Right cardiac atrium (tissue), 5 donors: ENCODE measurements at regions not wholly inside any gene's neighbourhood (a gene's known extent, or its start where the extent isn't known, plus 50 kb on each side); places are given as distances from the start of the nearest gene placed in this dataset.
A peak's percentile ranks its signal among the peaks of the same experiment; 100 is the strongest.

Experiments used
- ATAC-seq, 2 donors: fragments of 200-7000 bp; cut with Tn5 transposase; one replicate each; pipeline versions ENCODE4 v1.8.0 to v1.9.1; 2020; ENCODE audit warnings: moderate library complexity in 2 of 2, mild to moderate bottlenecking in 1 of 2
- DNase-seq, 3 donors: peaks; one replicate each; pipeline ENCODE4 v3.0.0-alpha.2; 2020
- H3K27ac ChIP-seq: one replicate; pipeline ENCODE4 v1.5.1; 2013; ENCODE audit warnings: mild to moderate bottlenecking, low read length, control low read depth, moderate library complexity
- H3K27me3 ChIP-seq: one replicate; pipeline ENCODE4 v1.6.1; 2013; ENCODE audit not compliant: control insufficient read depth, insufficient read depth
- H3K4me1 ChIP-seq: one replicate; pipeline ENCODE4 v1.6.1; 2013; ENCODE audit warnings: low read length; ENCODE audit not compliant: control insufficient read depth, insufficient read depth
- H3K4me3 ChIP-seq: one replicate; pipeline ENCODE4 v1.5.1; 2013; ENCODE audit warnings: low read length, control low read depth
- H3K9me3 ChIP-seq: one replicate; pipeline ENCODE4 v1.6.1; 2013; ENCODE audit warnings: low read length; ENCODE audit not compliant: control insufficient read depth
- WGBS: extraction: QIAGEN DNeasy Blood & Tissue Kit; methylation state at CpG from one replicate; pipeline ENCODE4 v1.1.7; 2013; 5-methylcytosine and 5-hydroxymethylcytosine counted together
- intact Hi-C, 4 donors: fragments of 100-400 bp; cut with DNase I; formaldehyde crosslinking; loops; one replicate each; pipeline versions ENCODE4 v1.11.0 to v1.14.0; 2022 to 2023
- donor health status: healthy with polysubstance abuse.
- donor health status: DM: no; HTN: yes; CAD: no.
- donor health status: DM: no; HTN: no; CAD: no.
- donor health status: DM: no; HTN: yes; CAD: no; lungs with severe emphysema.
- donor health status: DM: yes; HTN: yes; CAD: no.

DNA sequence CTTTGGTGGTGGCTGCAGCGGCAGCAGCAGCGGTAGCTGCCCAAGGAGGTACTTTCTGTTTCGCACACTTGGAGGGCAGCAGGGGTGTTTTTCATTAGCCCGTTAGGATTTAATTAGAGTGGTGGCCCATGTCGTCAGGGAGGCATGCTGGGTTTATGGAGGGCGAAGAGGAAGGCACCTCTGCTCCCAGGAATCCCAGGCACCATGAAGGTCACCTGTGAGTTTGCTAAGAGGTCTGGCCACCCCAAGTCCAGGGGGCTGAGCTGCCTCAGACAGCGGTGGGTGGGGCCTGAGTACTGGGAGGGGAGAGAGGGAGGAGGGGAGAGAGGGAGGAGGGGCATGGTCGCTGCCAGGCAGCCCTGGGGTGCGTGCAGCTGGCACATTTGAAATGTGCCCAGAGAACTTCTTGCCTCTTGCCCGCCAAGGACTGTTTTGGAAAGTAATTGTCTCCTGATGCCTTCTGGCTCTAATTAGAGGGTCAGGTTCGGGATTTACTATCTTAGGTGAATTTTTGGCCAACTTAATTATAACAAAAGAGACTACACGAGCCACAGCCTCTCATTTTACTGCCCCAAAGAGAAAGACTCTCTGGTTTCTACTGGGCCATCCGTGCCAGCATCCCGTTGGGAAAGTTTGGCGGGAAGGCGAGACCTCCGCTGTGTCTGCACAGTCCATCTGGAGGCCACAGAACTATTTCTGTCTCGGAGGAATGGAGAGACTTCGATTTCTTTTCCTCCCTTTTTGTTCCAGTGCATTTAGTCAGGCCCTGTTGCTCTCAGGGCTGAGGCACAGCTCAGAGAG, 62.0 kb downstream of the GLI2 start:
- no peak for DNase-seq
- no peak overlapping the region for H3K27ac ChIP-seq
- H3K4me1 ChIP-seq, result no peaks in the 10 kb centered on the region
- H3K9me3 ChIP-seq, result no peaks in the 10 kb centered on the region
- ATAC-seq, result no peak
- WGBS, result 59% methylated on average over 19 of the region's 19 CpGs
- no peaks in the 10 kb centered on the region for H3K27me3 ChIP-seq
- intact Hi-C loops, result no loop called here
- no peak overlapping the region for H3K4me3 ChIP-seq

DNA sequence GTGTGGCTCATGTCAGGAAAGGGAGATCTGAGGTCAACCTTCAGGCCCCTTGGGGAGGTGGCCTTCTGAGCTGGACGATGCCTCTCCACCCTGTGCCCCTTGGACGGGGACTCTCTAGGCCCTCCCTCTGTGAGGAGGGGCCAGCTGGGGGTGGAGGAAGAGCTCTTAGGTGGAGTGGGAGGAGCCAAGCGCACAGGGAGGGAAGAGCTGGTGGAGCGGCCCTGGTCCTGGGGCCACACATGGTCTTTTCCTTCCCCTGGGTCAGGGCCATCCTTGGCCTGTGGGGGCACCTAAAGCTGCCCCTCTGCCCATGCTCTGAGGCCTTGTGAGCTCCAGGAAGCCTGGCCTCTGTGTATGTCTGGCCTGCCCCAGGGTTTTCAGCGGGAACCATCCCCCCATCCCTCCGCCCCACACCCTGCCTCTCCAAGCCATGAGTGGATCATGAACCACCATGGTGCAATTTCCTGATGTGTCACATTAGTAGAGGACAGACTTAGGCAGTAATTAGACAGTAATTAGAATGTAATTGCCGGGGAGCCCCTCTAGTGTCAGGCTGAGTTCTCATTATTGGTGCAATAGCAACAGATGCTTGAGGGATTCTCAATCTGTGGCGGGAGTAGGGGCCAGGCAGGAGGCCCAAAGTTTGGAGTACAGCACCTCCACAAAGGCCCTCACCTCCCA, 63.0 kb downstream of the GLI2 start:
- no peaks in the 10 kb centered on the region for H3K4me1 ChIP-seq
- no peak for ATAC-seq

DNA sequence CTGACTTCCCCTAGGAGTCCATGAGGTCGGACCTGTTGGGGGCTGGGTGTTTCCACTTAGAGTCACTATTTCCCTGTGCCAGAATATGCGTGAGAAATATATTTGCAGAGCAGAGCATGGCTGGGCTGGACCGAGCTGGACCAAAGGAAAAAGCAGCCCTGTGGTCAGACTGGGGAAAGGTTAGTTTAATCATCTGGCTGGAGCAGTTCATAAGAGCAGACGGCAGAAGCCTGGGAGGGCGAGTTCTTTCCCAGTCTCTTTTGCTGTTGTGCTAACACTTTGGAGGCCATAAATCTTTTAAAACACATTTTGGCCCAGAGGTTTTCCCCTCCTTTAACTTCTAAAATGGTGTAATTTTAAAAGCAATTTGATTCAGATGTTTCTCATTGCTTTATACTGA, 66.5 kb downstream of the GLI2 start:
- ATAC-seq (peak in 1 of 2 donors; percentile 37), DNase-seq (no peak)
- 58% methylated on average over 5 of the region's 5 CpGs for WGBS
- Histone ChIP-seq H3K9me3 (no peaks in the 10 kb centered on the region), H3K4me3 (no peak overlapping the region), H3K27ac (no peak overlapping the region), H3K27me3 (no peaks in the 10 kb centered on the region), H3K4me1 (no peaks in the 10 kb centered on the region)
- intact Hi-C loops, result no loop called here

More for the DNA sequence above, 63.0 kb downstream of the GLI2 start:
- no peak overlapping the region for H3K27ac ChIP-seq
- DNase-seq, result no peak
- H3K4me3 ChIP-seq, result no peak overlapping the region
- intact Hi-C loops, result no loop called here
- 77% methylated on average over 8 of the region's 8 CpGs for WGBS
- H3K27me3 ChIP-seq, result no peaks in the 10 kb centered on the region
- no peaks in the 10 kb centered on the region for H3K9me3 ChIP-seq

DNA sequence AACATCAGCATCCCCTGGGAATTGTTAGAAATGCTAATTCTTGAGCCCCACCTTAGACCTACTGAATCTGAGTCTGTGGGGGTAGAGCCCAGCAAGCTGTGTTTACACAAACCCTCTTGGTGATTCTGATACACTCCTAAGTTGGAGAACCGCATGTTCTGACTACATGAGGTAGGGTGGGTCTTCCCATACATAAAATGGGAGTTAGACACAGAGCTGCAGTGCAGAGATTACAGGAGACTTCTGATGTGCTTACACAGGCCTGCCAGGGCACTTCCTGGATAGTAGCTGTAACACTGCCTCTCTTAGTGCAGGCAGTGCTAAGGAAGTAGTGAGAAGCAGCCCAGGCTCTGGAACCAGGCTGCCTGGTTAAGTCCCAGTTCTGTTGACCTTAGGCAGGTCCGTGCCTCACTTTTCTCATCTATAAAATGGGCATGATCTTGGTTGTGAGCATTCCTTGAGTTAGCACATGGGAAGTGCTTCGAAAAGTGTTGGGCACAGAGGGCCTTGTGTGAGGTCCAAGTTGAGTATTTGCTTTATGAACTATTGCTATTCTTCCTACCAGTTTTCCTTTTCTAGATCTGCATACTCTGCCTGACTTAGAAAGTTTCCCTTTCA, 67.3 kb downstream of the GLI2 start:
- no peak overlapping the region for H3K4me3 ChIP-seq
- no peak overlapping the region for H3K27ac ChIP-seq
- 83% methylated on average over 3 of the region's 3 CpGs for WGBS
- DNase-seq, result no peak
- no peak for ATAC-seq
- no peaks in the 10 kb centered on the region for H3K4me1 ChIP-seq
- H3K27me3 ChIP-seq, result no peaks in the 10 kb centered on the region
- intact Hi-C loops, result no loop called here
- no peaks in the 10 kb centered on the region for H3K9me3 ChIP-seq

DNA sequence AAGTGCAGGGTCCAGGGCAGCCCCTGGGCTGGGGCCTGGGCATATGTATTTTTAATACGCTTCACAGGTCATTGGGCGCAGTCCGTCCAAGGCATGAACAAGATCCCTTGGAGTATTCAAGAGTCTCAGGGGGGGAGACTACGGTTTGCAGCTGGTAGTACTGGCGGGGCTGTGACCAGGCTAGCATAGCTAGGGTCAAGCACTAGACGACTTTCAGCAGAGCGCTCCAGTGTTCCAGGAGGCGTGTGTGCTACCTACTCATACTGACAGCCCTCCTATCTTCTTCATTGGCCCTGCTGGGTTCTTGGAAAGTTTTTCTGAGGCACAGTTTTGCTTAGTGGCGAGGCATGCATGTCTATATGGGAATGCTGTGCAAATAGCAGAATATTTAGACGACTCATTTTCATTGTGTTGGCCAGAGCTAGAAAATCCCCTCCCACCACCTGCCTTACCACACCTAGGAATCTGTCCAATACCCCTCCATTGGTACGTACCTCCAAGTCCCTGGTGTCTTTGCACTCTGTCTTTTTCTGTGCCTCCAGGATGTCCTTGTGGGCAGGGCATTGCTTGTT, 68.2 kb downstream of the GLI2 start:
- Histone ChIP-seq H3K9me3 (no peaks in the 10 kb centered on the region), H3K27me3 (no peaks in the 10 kb centered on the region), H3K4me1 (no peaks in the 10 kb centered on the region), H3K4me3 (no peak overlapping the region), H3K27ac (no peak overlapping the region)
- ATAC-seq (no peak), DNase-seq (peak in 2 of 3 donors; percentile 28 to 43)
- intact Hi-C loops, result no loop called here
- WGBS, result 76% methylated on average over 11 of the region's 11 CpGs

DNA sequence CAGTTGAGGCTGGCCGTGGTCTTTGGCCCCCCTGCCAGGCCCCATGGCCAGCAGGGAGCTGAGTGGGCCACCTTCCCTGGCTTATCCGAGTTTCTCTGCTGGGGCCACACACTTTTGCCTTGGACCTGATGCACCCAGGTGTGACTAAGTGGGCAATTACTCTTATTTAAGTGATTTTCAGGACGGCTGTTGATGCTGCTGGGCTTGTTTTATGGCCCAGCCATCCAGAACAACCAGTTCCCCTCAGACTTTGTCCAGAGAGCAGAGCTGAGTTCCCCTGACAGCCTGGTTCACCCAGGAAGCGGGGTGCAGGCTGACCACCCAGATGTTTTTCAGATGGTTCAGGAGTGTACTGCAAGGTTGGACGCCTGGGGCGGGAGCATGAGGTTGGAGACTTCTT, 68.8 kb downstream of the GLI2 start:
- intact Hi-C loops, result no loop called here
- ATAC-seq, result no peak
- H3K27ac ChIP-seq, result no peak overlapping the region
- H3K27me3 ChIP-seq, result no peaks in the 10 kb centered on the region
- 72% methylated on average over 6 of the region's 6 CpGs for WGBS
- H3K4me1 ChIP-seq, result no peaks in the 10 kb centered on the region
- H3K9me3 ChIP-seq, result no peaks in the 10 kb centered on the region
- peak in 1 of 3 donors; percentile 12 for DNase-seq
- no peak overlapping the region for H3K4me3 ChIP-seq

DNA sequence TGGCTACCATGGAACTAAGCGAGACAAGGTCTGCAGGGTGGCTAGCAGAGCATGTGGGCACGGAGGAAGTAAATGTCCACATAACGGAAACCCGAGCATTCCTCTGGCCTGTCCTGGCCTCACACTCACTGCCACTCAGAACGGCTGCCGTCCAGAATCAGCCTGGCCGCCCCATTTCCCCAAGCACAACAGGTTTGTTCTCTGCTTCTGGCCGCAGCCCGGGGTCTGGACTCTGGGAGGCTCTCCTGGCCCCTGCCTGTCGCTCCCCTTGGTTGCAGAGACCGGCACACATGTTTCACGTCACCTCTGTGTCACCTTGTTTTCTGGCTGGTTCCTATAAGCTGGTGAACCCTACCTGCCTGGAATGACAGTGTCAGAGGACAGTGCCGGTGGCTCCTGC, 69.3 kb downstream of the GLI2 start:
- Histone ChIP-seq H3K4me1 (no peaks in the 10 kb centered on the region), H3K9me3 (no peaks in the 10 kb centered on the region), H3K4me3 (no peak overlapping the region), H3K27ac (no peak overlapping the region), H3K27me3 (no peaks in the 10 kb centered on the region)
- intact Hi-C loops, result no loop called here
- no peak for ATAC-seq
- peak in 2 of 3 donors; percentile 32 to 54 for DNase-seq
- 90% methylated on average over 13 of the region's 13 CpGs for whole genome bisulfite sequencing

DNA sequence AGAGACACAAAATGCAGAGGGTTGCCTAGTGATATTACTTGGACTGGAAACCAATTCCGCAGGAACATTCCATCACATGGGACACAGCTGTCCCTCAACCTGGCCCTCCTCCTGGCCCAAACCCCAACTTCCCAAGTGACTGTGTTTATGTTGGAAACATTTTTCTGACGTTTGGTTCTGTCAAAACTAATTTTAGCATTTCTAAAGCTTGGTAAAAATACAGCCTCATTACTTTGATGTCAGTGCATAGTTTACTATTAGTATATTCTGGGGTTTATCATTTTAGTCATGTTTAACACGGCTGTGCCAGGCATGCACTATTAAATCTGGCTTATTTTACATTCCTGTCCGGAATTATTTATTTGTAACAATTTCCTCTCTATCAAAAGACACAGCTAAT, 69.9 kb downstream of the GLI2 start:
- 47% methylated on average over 4 of the region's 4 CpGs for WGBS
- Histone ChIP-seq H3K9me3 (no peaks in the 10 kb centered on the region), H3K27me3 (no peaks in the 10 kb centered on the region), H3K27ac (no peak overlapping the region), H3K4me1 (no peaks in the 10 kb centered on the region), H3K4me3 (no peak overlapping the region)
- intact Hi-C loops, result no loop called here
- ATAC-seq, result no peak
- DNase-seq, result peak in 2 of 3 donors; percentile 37 to 64

DNA sequence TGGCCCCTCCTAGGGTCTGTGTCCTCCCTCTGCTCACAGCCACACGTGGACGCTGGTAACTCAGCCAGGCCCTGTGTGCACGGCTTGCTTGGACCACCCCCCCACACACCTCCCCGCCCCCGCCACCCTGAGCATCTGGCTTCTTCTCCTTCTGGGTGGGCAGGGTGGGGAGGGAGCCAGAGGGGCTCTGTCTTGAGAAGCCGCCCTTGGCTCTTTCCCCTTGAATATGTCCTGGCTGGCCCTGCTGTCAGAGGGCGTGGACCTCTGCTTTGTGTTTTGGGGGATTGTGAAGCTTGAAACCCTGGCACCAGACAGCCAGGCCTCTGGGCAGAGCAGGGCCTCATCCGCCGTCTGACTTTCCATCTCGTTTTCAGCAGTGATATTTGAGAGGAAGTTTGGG, 72.1 kb downstream of the GLI2 start:
- Histone ChIP-seq H3K9me3 (no peaks in the 10 kb centered on the region), H3K27ac (no peak overlapping the region), H3K27me3 (no peaks in the 10 kb centered on the region), H3K4me3 (no peak overlapping the region), H3K4me1 (no peaks in the 10 kb centered on the region)
- ATAC-seq (no peak), DNase-seq (peak in 1 of 3 donors; percentile 27)
- 76% methylated on average over 10 of the region's 10 CpGs for WGBS
- intact Hi-C loops, result no loop called here

DNA sequence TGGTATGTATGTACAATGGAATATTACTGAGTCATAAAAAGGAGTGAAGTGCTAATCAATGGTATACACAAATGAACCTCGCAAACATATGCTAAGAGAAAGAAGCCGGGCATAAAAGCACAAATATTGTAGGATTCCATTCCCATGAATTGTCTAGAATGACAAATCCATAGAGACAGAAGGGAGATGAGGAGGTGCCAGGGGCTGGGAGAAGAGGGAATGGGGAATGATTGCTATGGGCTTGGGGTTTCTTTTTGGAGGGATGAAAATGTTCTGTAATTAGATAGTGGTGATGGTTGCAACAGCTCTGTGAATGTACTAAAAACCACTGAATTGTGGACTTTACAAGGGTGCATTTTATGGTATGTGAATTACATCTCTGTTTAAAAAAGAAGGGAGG, 73.5 kb downstream of the GLI2 start:
- intact Hi-C loops, result no loop called here
- Histone ChIP-seq H3K4me1 (no peaks in the 10 kb centered on the region), H3K9me3 (no peaks in the 10 kb centered on the region), H3K4me3 (no peak overlapping the region), H3K27me3 (no peaks in the 10 kb centered on the region), H3K27ac (no peak overlapping the region)
- ATAC-seq (no peak), DNase-seq (no peak)
- whole genome bisulfite sequencing, result 98% methylated on average over 2 of the region's 2 CpGs
